Esophagus mucosa (tissue), 1 donor: ENCODE measurements at regions not wholly inside any gene's neighbourhood (a gene's known extent, or its start where the extent isn't known, plus 50 kb on each side); places are given as distances from the start of the nearest gene placed in this dataset.

Experiments
- ATAC-seq: fragments of 200-7000 bp; cut with Tn5 transposase; one replicate; pipeline ENCODE4 v1.9.1; 2020
- donor health status: DM: yes; HTN: yes; CAD: no.

DNA sequence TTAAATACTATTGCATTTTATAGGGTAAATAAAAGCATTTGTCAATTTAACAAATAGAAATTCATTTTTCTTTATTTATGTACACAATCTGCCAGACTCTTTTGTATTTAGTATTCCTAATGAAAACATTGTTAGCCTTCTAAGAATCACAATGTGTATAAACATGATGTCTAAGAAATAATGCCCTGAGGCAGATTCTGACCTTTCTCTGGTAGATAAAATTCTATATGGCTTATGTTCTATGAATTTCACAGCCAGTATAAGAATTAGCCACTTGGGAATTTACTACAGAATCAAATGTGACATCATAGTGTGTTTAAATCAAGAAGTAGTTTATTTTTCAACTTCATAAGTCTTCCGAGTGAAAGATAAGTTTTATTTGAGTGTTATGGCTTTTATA is 457.4 kb downstream of the ZIC1 start:
- no peak for ATAC-seq

DNA sequence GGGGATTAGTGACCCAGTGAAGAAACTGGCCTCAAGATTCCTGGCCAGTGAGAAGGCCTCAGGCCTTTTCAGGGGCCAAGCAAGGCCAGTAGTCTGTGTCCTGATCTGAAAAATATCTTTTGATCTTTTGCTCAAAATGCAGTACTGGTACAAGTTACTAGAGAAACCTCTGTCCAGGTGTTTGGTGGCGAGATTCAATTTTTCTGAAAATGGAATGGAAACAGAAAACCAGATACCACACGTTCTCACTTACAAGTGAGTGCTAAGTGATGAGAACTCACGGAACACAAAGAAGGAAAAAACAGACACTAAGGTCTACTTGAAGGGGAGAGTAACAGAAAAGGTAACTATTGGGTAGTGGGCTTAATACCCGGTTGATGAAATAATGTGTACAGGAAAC is 463.4 kb downstream of the ZIC1 start:
- no peak for ATAC-seq

DNA sequence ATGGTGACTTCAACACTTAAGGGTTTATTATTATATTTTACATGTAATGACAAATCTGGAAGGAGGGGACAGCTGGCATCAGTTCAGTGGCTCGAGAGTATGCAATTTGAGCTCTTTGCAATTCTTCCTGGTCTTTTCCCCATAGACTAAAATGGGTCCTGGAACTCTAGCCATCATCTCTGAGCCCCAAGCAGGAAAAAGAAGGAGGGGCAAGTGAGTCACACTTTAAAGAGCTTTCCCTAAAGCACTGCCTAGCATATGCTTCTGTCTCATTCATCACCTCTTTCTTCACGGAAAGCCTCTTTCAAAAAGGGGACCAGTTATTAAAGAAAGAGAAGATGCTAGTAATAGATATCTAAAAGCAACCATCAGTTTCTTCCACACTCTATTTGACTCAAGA is 466.3 kb downstream of the ZIC1 start:
- no peak for ATAC-seq

DNA sequence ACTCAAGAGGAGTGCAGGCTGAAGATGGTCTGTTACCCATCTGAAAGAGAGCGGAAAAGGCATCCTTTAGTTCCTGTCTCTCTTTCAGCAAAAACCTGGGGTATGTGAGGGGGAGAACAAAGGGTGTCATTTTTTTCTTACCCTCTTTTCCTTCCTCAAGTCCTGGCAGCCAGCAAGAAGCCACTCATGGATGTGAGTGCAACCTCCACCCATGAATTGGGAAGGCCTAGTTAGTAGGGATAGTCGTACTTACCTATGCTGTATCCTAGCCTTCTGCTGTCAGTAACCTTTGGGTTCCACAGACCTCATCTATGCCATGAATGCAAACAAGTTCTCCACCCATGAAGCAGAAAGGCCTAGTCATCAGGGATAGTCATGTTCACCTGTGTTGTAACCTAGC is 472.8 kb downstream of the ZIC1 start:
- no peak for ATAC-seq

DNA sequence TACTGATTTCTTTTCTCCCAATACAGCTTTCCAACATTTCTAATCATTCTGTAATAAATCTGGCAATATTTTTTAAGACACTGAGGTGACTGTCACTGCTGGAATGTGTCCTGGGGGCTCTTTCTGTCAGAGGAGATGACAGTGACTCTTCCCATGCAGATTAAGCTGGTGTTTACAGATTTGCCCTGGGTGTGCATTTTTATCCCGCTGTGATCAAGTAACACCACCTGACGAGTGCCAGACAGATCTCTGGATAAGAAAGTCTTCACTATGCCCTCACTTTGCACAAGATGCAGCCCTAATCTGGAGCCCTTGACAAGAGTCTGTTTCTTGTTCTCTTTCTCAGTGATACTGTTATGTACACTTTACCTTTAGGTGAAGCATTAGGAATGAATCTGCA is 477.7 kb downstream of the ZIC1 start:
- ATAC-seq: no peak

DNA sequence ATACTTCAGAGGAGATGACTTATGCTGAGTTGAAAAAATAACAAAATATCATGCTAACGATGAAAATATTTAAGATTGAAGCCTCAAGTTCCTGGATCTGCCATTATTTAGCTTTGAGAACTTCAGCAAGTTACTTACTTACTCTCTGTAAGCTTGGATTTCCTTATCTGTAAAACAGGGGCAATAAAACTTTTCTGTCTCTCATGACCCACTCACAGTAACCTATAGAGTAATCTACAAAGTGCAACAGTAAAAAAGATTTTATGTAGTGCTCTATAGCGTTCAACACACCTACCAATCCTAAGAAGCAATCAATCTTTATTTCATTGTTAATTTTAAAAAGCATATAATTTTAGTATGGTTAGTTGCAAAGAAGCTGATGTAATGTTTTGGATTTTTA is 478.6 kb downstream of the ZIC1 start:
- ATAC-seq: no peak

DNA sequence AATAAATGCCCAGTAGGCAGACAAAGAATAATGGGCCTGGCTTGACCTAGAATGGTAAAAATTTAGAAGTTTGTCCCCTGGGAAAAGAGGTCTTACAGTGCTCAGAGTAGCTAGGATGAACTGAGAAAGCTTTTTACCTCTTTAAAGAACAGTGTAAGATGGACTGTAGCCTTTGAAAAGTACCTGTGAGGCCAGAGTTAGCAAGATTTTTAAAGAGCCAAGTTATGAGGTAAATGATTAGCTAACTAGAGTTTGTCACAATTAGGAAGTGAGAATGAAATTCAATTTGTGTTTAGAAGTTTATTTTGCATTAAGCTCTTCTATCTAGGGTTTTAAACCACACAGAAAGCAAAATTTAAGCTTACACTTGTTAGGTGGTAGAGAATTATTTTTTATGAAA is 480.9 kb downstream of the ZIC1 start:
- no peak for ATAC-seq

DNA sequence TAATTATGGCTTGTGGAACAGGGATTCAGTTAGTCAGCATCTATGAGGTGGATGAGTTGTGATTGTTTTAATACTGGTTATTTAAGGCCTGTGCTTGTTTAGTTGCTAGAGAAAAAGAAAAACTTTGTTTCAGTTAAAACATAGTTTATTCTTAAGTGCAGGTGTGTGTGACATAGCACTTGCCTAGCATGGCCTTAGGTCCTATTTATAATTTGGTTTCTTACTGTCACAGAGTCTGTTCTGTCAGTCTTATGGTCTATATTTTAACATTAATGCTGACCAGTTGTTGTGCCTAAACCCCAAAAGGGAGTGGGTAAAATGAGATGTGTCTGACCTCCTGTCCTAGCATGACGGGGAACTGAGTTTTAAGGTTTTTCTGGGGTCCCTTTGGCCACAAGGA is 486.3 kb downstream of the ZIC1 start:
- ATAC-seq: no peak

DNA sequence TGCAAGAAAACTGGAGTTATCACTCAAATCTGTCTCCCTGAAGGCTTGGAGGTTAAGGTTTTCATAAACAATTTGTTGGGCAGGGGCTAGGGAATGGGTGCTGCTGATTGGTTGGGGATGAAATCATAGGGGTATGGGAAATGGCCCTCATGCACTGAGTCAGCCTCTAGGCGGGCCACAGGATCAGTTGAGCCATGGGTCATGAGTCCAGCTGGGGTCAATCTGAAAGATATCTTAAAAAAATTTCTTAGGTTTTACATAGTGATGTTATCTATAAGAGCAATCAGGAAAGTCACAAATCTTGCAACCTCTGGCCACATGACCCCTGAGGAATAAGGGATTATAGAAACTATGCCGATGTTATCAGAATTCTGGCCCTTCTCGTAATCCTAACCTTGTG is 491.7 kb downstream of the ZIC1 start:
- ATAC-seq: no peak

DNA sequence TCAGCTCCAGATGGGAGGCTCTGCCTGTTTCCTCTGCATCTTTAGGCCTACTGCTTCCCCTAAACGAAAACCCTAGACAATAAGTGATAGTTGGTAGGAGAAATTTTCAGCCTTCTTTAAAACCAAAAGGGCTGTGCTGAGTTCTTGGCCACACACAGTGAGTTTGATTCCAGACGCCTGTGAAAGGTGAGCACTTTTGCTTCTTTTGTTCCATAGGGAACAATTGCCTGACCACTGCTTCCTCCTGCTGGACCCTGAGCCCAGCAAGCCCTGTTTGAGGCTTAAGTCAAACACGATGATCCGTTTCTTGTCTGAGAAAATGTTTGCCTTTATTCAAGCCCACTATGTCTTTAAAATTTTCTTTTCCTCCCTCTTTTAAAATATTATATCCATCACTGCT is 493.9 kb downstream of the ZIC1 start:
- no peak for ATAC-seq

DNA sequence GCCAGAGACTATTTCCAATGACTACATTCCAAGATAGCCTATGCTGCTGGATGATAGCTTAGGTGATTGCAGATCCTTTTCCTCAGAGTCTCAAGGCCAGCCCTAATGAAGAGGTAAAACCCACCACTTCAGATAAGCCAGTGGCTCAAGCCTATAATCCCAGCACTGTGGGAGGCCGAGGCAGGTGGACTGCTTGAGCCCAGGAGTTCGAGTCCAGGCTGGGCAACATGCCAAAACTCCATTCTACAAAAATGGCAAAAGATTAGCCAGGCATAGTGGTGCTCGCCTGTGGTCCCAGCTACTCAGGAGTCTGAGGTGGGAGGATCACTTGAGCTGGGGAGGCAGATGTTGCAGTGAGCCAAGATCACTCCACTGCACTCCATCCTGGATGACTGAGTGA is 495.3 kb downstream of the ZIC1 start:
- ATAC-seq: no peak

DNA sequence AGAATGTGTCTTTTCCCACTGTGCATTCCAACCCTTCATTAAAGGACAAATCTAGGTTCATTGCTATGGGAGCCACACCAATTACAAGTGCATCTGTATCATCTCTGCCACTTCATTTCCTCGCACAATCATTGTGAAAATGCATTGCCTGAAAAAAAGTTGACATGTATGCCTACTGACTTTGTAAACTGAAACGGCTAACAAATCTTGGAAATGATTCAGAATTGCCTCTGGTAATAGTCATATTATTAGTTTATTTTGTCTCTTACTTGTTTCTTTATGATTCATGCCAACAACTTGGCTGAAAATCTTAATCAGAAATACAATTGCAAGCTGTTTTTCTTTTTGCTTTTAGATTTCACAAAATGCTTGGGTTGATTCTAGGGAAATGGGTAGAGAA is 497.1 kb downstream of the ZIC1 start:
- no peak for ATAC-seq

DNA sequence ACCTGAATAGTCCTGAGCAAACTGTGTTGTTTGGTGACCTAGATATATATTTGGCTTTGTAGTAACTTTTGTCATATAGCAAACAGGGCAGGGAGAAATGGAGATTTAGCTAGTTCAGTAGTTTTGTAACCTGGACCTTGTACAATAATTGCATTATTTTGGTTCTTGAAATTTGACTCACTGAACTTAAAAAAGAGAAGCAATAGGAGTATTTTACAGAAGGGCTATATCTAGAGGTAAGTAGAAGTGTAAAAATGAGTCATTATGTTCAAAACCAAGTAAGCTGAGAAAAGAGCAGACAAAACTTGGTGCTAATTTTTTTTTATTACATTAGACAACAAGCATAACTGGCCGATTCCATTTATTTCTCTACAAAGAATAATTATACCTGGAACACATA is 505.4 kb downstream of the ZIC1 start:
- ATAC-seq: no peak

DNA sequence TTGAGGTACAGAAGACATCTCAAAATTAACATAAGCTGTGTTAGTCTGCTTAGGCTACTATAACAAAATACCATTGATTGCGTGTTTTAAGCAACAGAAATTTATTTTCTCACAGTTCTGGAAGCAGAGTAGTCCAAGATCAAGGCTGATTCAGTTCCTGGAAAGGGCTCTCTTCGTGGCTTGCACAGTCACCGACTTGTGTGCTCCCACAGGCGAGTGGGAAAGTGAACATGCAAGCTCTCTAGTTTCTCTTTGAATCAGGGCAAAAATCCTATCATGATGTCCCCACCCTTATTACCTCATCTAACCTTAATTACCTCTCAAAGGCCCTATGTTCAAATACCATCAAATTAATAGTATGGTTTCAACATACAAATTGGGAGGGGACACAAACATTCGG is 505.9 kb downstream of the ZIC1 start:
- ATAC-seq: no peak

DNA sequence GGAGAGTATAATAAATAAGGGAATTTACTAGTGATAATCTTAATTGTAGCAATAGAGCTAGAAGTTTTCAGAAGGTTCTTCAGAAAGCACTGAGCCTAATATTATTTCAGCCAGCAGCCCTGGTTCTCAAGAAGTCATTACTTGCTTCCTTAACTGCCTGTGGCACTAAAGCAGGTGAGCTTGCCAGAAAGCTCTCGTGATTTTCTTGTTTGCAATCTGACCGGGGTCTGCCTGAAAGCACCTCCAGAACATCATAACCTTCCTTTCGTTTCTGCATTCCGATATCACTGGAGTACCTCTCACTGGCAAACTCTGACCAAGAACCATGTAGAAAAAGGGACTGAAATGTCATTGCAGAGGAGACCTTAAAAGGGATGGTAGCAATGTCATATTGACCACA is 510.3 kb downstream of the ZIC1 start:
- ATAC-seq: no peak

DNA sequence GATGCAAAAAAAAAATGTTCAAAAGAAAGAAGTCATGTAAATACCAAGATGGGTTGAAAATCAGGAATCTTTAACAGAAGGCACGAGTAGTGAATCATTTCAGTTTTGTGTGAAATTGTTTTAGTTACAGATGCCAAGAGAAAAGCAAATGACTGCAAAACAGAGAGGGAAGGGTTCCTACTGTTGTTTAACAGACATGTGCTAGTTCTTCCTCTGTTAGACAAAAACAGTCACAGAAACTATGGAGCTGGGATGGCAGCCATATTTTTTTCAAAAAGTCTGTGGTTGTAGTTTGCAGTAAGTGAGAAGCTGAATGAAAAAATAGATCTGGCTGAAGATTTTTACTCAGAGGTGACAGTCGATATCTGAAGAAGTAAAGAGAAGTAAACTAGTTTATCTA is 511.9 kb downstream of the ZIC1 start:
- no peak for ATAC-seq

DNA sequence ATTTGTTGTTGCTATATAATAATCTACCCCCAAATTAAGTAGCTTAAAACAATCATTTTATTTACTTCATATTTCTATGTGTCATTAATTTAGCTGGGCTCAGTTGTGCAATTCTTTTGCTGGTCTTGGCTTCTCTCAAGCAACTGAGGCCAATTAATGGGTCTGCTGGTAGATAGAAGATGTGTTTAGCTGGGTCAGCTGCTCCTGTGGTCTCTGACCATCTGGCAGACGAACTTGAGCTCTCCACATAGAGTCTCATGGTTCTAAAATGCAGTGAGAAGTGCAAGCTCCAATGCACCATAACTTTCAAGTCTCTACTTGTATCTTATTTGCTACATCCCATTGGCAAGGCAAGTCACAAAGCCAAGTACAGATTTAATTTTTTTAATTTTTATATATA is 515.6 kb downstream of the ZIC1 start:
- no peak for ATAC-seq

DNA sequence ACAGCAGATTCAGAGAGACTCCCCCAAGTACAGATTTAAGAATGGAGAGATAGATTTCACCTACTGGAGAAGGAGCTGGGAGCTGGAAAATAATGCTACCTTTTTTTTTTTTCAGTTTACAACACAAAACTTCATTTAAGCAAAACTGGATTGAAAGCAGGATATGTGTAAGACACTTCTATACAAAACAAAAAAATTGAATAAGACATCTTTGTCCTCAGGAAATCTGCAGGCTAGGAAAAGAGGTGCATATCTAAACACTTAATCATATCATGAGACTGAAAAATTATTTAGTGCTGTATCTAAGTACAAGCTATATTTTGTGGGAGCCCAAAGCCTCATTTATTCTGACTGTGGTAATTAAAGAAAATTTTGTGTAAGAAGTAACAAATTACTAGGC is 516.1 kb downstream of the ZIC1 start:
- ATAC-seq: no peak

DNA sequence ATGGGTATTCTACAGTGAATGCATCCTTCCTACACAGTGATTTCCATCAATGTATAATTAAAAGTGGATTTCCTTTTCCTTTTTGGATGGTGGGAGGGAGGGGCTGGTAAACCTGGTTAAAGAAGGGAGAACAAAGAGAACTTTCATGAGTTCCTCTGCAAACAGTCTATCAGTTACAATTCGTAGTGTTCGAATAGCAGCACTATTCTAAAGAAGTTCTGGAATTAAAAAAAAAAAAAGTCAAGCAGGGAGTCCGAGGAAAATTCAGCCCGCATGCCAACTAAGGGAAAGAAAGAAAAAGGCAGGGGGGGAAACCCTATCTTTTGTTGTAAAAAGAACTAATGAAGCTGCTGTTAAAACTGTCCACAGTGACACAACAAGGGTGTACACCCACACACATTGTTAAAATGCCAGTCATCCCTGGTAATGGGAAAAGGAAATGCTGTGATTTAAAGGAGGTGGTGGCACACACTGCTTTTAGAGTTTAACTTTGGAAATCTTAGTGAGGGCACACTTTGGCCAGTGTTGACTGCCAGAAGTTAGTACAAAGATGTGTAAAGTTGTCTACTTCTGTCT is 521.2 kb downstream of the ZIC1 start:
- no peak for ATAC-seq

DNA sequence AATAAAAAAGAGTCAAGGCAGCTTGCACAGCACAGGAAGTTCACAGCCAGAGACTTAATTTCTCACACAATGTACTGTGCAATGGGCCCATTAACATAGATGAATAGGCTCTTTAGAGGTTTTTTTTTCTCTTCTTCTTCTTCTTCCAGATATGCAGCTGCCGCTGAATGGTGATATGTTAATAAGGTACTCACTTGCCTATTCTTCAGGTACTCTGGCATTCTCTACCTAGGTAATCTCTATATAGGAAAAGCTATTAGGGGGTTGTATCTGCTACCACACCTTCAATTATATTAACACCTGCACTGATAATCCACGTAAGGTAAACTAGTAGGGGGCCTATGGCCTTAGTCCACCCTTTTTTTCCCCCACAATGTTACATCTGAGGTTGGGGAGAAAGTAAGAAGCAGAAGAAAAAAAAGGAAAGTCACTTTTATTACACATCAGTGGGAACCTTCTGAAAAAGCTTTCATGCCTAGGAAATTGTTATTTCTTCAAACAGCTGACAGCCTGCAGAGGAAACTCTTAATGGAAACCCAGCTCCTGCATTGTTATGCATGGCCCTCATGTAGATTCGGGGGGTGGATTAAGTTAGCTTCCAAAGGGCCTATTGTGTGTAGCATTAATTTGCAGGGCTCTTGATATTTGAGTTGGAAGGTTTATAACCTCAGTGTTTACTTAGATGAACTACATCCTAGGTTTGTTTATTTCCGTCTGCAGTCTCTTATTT is 525.5 kb downstream of the ZIC1 start:
- no peak for ATAC-seq

DNA sequence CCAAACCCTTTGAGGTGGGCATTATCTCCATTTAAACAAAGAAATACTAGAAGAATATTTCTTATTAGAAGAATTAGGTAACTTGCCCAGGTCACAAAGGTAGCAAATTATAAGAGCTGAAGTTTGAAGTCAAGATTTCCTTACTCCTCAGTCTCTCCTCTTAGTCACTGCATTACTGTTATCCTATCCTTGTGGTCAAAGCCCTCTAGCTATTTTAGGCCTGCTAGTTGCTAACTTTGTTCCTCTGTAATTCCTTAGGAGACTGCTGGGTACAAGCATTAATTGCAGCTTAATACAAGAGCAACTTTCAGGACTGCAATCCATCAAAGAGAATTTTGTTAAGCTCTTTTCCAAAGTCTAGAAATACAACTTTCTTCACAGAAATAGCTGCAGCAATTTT is 528.2 kb downstream of the ZIC1 start:
- no peak for ATAC-seq

DNA sequence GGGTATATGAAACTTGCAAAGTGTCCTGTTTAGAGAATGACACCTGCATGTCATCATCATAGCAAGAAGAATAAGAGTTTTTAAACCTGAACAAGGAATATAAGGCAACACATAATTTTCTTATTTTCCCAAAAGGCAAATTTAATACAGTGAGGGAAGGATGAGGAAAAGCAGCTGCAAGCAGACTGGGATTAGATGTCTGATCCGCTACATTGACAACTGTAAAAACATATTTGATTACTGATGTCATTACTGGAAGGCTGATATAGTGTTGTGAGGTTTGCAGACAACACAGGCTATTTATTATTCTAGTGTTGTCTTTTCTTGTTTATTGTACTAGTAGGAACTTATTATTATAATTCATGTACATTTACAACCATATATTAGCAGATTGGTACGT is 528.7 kb downstream of the ZIC1 start:
- ATAC-seq: no peak

DNA sequence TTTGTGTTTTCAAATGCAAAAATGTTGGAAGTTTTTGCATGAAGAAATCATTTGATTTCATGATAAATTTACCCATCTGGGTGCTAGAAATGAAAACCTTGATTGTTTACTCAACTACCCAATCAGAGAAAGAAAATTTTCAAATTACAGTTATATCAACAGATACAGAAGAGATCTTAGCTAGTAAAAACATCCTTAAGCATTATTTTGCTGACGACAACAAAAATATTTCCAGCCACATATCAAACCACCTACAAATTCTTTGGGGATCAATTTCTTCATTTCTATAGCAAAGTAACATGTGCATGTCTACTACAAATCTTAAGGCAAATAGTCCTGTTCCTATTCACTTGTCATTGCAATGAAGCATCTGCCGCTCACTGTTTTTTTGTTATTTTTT is 530.3 kb downstream of the ZIC1 start:
- no peak for ATAC-seq

DNA sequence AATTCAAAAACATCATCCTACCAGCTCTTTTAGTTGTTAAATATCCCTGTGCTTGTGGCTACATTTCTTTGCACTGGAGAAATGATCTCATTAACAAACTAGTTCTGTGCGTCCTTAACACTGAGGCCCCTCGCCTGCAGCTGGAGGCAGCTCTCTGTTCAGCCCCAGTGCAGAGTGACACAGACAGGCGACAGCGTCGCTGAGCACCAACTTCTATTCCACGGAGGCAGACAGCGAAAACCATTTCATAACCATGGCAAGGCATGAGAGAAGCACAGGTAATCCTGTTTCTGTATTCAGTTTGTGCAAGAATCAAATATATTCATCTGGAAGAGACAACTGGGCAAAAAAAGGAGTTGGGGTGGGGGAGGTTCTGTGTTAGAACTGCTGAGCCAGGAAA is 530.7 kb downstream of the ZIC1 start:
- no peak for ATAC-seq
